Tibial artery (tissue), 4 donors: ENCODE measurements at regions not wholly inside any gene's neighbourhood (a gene's known extent, or its start where the extent isn't known, plus 50 kb on each side); places are given as distances from the start of the nearest gene placed in this dataset.
A peak's percentile ranks its signal among the peaks of the same experiment; 100 is the strongest.
"Not testable (repeated sequence)": the region's sequence is repeated elsewhere in the genome, so short reads cannot be mapped to it uniquely, and the experiment has no call there.

Experiments used
- DNase-seq, 2 donors: peaks; one replicate each; pipeline ENCODE4 v3.0.0-alpha.2; 2019
- H3K27ac ChIP-seq, 2 donors: fragments of 200-600 bp; sonication (generic) in 1 of 2; 1 replicate in 1 of 2; 2 replicates in 1 of 2; pipeline ENCODE4 v1.5.1; 2018 to 2019; ENCODE audit warnings: mild to moderate bottlenecking in 1 of 2
- H3K27me3 ChIP-seq, 2 donors: fragments of 200-600 bp; sonication (generic) in 1 of 2; one replicate each; pipeline versions ENCODE4 v1.5.1 to v1.6.0; 2016 to 2019
- H3K36me3 ChIP-seq, 3 donors: fragments of 200-600 bp; sonication (generic) in 2 of 3; one replicate each; pipeline ENCODE4 v1.5.1; 2016 to 2019; ENCODE audit warnings: mild to moderate bottlenecking in 2 of 3
- H3K4me1 ChIP-seq, 4 donors: fragments of 200-600 bp; sonication (generic) in 2 of 4; 1 replicate in 3 of 4; 2 replicates in 1 of 4; pipeline ENCODE4 v1.5.1; 2016 to 2019
- H3K4me3 ChIP-seq, 2 donors: fragments of 200-600 bp; sonication (generic) in 1 of 2; 1 replicate in 1 of 2; 2 replicates in 1 of 2; pipeline ENCODE4 v1.5.1; 2018 to 2019; ENCODE audit warnings: mild to moderate bottlenecking in 2 of 2
- H3K9me3 ChIP-seq, 3 donors: fragments of 200-600 bp; sonication (generic) in 1 of 3; one replicate each; pipeline ENCODE4 v1.5.1; 2016 to 2019
- intact Hi-C: fragments of 100-400 bp; cut with DNase I; formaldehyde crosslinking; loops from one replicate; pipeline ENCODE4 v1.15.0; 2023; ENCODE audit warnings: low total_unique reads

DNA sequence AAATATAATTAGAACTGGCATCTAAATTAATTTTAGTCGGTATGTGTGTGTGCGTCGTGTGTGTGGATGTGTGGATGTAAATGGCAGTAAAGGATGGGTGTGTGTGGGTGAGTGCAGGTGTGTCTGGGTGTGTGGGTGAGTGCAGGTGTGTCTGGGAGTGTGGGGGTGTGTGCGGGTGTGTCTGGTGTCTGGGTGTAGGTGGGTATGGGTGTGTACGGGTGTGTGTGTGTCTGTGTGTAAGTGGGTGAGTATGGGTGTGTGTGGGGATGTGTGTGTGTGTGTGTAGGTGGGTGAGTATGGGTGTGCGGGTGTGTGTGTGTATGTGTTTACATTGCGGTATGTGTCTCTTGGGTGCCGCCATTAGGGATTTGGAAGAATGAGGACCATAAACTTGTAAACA lies 55.0 kb downstream of the OR11H1 start:
- H3K9me3 ChIP-seq, H3K4me1 ChIP-seq, intact Hi-C loops, H3K27me3 ChIP-seq, H3K27ac ChIP-seq, DNase-seq, H3K4me3 ChIP-seq, H3K36me3 ChIP-seq: not testable (repeated sequence)

DNA sequence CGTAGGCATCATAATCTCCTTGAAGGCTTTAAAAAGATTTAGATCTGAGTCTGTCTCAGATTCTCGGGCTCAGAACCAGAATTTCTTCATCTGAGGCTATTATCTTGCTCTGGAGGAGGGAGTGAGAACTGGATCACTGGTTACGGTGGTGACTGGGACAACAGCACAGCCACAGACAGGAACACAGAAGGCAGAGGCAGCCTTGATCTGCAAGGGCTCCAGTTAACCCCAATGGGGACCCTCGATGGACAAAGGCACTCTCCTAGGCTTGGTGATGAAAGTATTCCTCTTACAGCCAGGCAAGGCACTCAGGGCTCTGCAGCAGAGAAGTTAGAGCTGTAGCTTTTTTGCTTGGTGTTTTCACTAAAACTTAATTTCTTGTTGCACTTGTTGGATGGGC lies 74.2 kb downstream of the OR11H1 start:
- H3K27ac ChIP-seq, H3K4me3 ChIP-seq, DNase-seq, H3K4me1 ChIP-seq, H3K36me3 ChIP-seq, intact Hi-C loops, H3K27me3 ChIP-seq, H3K9me3 ChIP-seq: not testable (repeated sequence)

GRCh38 chr22:15603111-15603510 lies 75.1 kb downstream of the OR11H1 start:
- H3K36me3 ChIP-seq, H3K27me3 ChIP-seq, DNase-seq, H3K27ac ChIP-seq, H3K4me1 ChIP-seq, H3K4me3 ChIP-seq, H3K9me3 ChIP-seq, intact Hi-C loops: not testable (repeated sequence)

GRCh38 chr22:15604176-15604575 lies 76.2 kb downstream of the OR11H1 start:
- intact Hi-C loops, H3K27ac ChIP-seq, H3K4me1 ChIP-seq, H3K9me3 ChIP-seq, H3K4me3 ChIP-seq, H3K27me3 ChIP-seq, DNase-seq, H3K36me3 ChIP-seq: not testable (repeated sequence)

DNA sequence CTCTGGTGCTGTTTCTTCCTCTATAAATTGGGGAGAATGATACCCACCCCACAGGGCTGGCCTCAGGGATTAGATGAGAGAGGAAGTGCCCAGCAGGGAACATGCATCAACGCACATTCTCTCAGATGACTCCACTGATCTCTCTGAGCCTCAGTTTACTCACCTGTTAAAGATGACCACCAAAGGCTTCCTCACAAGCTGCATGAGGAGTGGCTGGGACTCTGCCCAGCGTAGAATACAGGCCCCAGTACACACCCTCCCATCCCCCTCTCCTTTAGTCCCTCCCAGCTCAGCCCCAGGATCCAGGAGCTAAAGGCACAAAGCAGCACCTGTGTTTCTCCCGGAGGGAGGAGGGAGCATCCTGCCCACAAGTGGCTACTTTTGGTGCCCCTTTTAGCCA lies 76.7 kb downstream of the OR11H1 start:
- H3K27me3 ChIP-seq, H3K27ac ChIP-seq, intact Hi-C loops, H3K4me1 ChIP-seq, H3K4me3 ChIP-seq, H3K9me3 ChIP-seq, DNase-seq, H3K36me3 ChIP-seq: not testable (repeated sequence)

- H3K4me3 ChIP-seq, intact Hi-C loops, DNase-seq, H3K27ac ChIP-seq, H3K36me3 ChIP-seq, H3K4me1 ChIP-seq, H3K9me3 ChIP-seq, H3K27me3 ChIP-seq: not testable (repeated sequence)
These were observed 76.9 kb upstream of the POTEH start for GRCh38 chr22:15612906-15613305.

- H3K9me3 ChIP-seq, H3K27me3 ChIP-seq, DNase-seq, H3K36me3 ChIP-seq, H3K4me3 ChIP-seq, H3K27ac ChIP-seq, intact Hi-C loops, H3K4me1 ChIP-seq: not testable (repeated sequence)
These were observed 74.7 kb upstream of the POTEH start for GRCh38 chr22:15615136-15615535.

DNA sequence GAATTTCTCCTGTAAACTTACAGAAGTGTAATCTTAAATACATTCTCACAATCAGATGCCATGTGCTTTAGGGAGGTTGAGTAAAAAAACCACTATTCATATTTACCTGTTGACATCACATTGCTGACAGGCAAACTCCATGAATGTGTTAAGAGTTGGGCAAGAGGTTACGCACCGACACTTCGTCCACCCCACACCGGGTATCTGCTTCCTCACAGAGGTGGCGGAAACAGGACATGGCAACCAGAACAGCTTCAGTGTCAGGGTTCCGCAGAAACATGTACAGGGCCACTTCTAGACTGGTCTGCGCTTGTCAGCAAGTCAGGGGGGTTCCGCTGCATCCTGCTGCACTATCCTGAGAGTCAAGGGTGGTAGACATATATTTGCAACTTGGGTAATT lies 61.6 kb upstream of the POTEH start:
- H3K4me3 ChIP-seq, DNase-seq, H3K27me3 ChIP-seq, intact Hi-C loops, H3K27ac ChIP-seq, H3K9me3 ChIP-seq, H3K4me1 ChIP-seq, H3K36me3 ChIP-seq: not testable (repeated sequence)

- H3K9me3 ChIP-seq, H3K4me3 ChIP-seq, H3K4me1 ChIP-seq, H3K27me3 ChIP-seq, H3K27ac ChIP-seq, H3K36me3 ChIP-seq, intact Hi-C loops: not testable (repeated sequence)
- peak in 1 of 2 donors; percentile 33 for DNase-seq
These were observed 53.1 kb upstream of the POTEH start for GRCh38 chr22:15636765-15637164.

DNA sequence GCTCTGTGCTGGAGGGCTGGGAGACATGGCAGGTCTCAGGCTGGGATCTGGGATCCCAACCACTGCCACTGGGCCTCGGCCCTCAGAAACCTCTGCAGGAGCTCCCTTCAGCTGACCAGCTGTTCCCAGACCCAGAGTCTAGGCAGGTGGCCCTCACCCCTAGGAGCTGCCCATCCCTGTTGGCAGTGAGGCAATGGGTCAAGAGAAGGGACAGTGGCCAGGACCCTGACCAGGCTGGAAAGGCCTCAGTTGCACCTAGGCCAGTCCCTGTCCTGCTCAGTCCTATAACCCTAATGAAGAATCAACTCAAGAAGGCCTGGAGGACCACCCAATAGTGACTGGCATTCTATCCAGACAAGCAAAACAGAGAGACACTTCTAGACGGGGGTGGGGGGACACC lies 52.4 kb upstream of the POTEH start:
- DNase-seq, intact Hi-C loops, H3K9me3 ChIP-seq, H3K27me3 ChIP-seq, H3K36me3 ChIP-seq, H3K4me3 ChIP-seq, H3K4me1 ChIP-seq, H3K27ac ChIP-seq: not testable (repeated sequence)

- H3K27me3 ChIP-seq, H3K27ac ChIP-seq, H3K9me3 ChIP-seq, H3K36me3 ChIP-seq, intact Hi-C loops, H3K4me3 ChIP-seq, H3K4me1 ChIP-seq: not testable (repeated sequence)
- DNase-seq = peak in 1 of 2 donors; percentile 54
These were observed 51.9 kb upstream of the POTEH start for GRCh38 chr22:15637886-15638285.
